ENCODE measurements at regions not wholly inside any gene's neighbourhood (a gene's known extent, or its start where the extent isn't known, plus 50 kb on each side); places are given as distances from the start of the nearest gene placed in this dataset.

- H3K4me1 Mint-ChIP-seq = no peaks in the 10 kb centered on the region
- DNase-seq = no peak
- no peaks in the 10 kb centered on the region for H3K27me3 Mint-ChIP-seq
- ChIA-PET POLR2A (no interaction called here), CTCF (no interaction called here)
- no peak overlapping the region for H3K4me3 Mint-ChIP-seq
- no peaks in the 10 kb centered on the region for H3K36me3 Mint-ChIP-seq (ENCODE audit: low read depth)
- H3K27ac Mint-ChIP-seq = no peak overlapping the region
- peaks cover 16% of the 10 kb centered on the region for H3K9me3 Mint-ChIP-seq
These were observed 182.9 kb upstream of the TCERG1L start for GRCh38 chr10:131494451-131494850.

GRCh38 chr10:131495224-131495623, 183.7 kb upstream of the TCERG1L start:
- no peak for DNase-seq
- Mint-ChIP-seq H3K9me3 (peaks cover 20% of the 10 kb centered on the region), H3K4me1 (no peaks in the 10 kb centered on the region), H3K36me3 (ENCODE audit: low read depth) (no peaks in the 10 kb centered on the region), H3K27ac (no peak overlapping the region), H3K27me3 (no peaks in the 10 kb centered on the region), H3K4me3 (no peak overlapping the region)
- ChIA-PET CTCF (no interaction called here), POLR2A (no interaction called here)

- Mint-ChIP-seq H3K9me3 (peaks cover 22% of the 10 kb centered on the region), H3K27ac (no peak overlapping the region), H3K36me3 (ENCODE audit: low read depth) (no peaks in the 10 kb centered on the region), H3K4me3 (no peak overlapping the region), H3K27me3 (no peaks in the 10 kb centered on the region), H3K4me1 (no peaks in the 10 kb centered on the region)
- CTCF ChIA-PET = no interaction called here
- DNase-seq = no peak
- POLR2A ChIA-PET = no interaction called here
These were observed 184.4 kb upstream of the TCERG1L start for GRCh38 chr10:131495892-131496291.

GRCh38 chr10:131496351-131497052, 185.0 kb upstream of the TCERG1L start:
- Mint-ChIP-seq H3K27ac (no peak overlapping the region), H3K4me3 (no peak overlapping the region), H3K36me3 (ENCODE audit: low read depth) (no peaks in the 10 kb centered on the region), H3K27me3 (no peaks in the 10 kb centered on the region), H3K9me3 (peaks cover 25% of the 10 kb centered on the region), H3K4me1 (no peaks in the 10 kb centered on the region)
- CTCF ChIA-PET = no interaction called here
- POLR2A ChIA-PET = no interaction called here
- DNase-seq = no peak

- Mint-ChIP-seq H3K4me1 (no peaks in the 10 kb centered on the region), H3K27ac (no peak overlapping the region), H3K9me3 (peaks cover 38% of the 10 kb centered on the region), H3K36me3 (ENCODE audit: low read depth) (no peaks in the 10 kb centered on the region), H3K27me3 (no peaks in the 10 kb centered on the region), H3K4me3 (no peak overlapping the region)
- POLR2A ChIA-PET = no interaction called here
- DNase-seq = no peak
- CTCF ChIA-PET = no interaction called here
These were observed 188.0 kb upstream of the TCERG1L start for GRCh38 chr10:131499566-131499965.

GRCh38 chr10:131500181-131500580, 188.7 kb upstream of the TCERG1L start:
- Mint-ChIP-seq H3K4me3 (no peak overlapping the region), H3K27ac (no peak overlapping the region), H3K27me3 (no peaks in the 10 kb centered on the region), H3K36me3 (ENCODE audit: low read depth) (no peaks in the 10 kb centered on the region), H3K4me1 (no peaks in the 10 kb centered on the region), H3K9me3 (peaks cover 36% of the 10 kb centered on the region)
- ChIA-PET POLR2A (no interaction called here), CTCF (no interaction called here)
- no peak for DNase-seq

- H3K4me3 Mint-ChIP-seq = no peak overlapping the region
- H3K36me3 Mint-ChIP-seq (ENCODE audit: low read depth) = no peaks in the 10 kb centered on the region
- POLR2A ChIA-PET = no interaction called here
- no peaks in the 10 kb centered on the region for H3K4me1 Mint-ChIP-seq
- peaks cover 36% of the 10 kb centered on the region for H3K9me3 Mint-ChIP-seq
- CTCF ChIA-PET = no interaction called here
- H3K27me3 Mint-ChIP-seq = no peaks in the 10 kb centered on the region
- H3K27ac Mint-ChIP-seq = no peak overlapping the region
- no peak for DNase-seq
These were observed 189.4 kb upstream of the TCERG1L start for GRCh38 chr10:131500892-131501291.

- ChIA-PET CTCF (no interaction called here), POLR2A (no interaction called here)
- no peaks in the 10 kb centered on the region for H3K4me1 Mint-ChIP-seq
- H3K36me3 Mint-ChIP-seq (ENCODE audit: low read depth) = no peaks in the 10 kb centered on the region
- peaks cover 30% of the 10 kb centered on the region for H3K9me3 Mint-ChIP-seq
- DNase-seq = no peak
- H3K4me3 Mint-ChIP-seq = no peak overlapping the region
- H3K27me3 Mint-ChIP-seq = no peaks in the 10 kb centered on the region
- H3K27ac Mint-ChIP-seq = no peak overlapping the region
These were observed 192.5 kb upstream of the TCERG1L start for GRCh38 chr10:131503992-131504391.

GRCh38 chr10:131511391-131511790, 199.9 kb upstream of the TCERG1L start:
- Mint-ChIP-seq H3K4me1 (no peaks in the 10 kb centered on the region), H3K27ac (no peak overlapping the region), H3K9me3 (peaks cover 5% of the 10 kb centered on the region), H3K4me3 (no peak overlapping the region), H3K36me3 (ENCODE audit: low read depth) (no peaks in the 10 kb centered on the region), H3K27me3 (no peaks in the 10 kb centered on the region)
- CTCF ChIA-PET = no interaction called here
- POLR2A ChIA-PET = no interaction called here
- no peak for DNase-seq

GRCh38 chr10:131512852-131513251, 201.3 kb upstream of the TCERG1L start:
- POLR2A ChIA-PET = no interaction called here
- CTCF ChIA-PET = no interaction called here
- Mint-ChIP-seq H3K4me3 (no peak overlapping the region), H3K27me3 (no peaks in the 10 kb centered on the region), H3K27ac (no peak overlapping the region), H3K4me1 (no peaks in the 10 kb centered on the region), H3K36me3 (ENCODE audit: low read depth) (no peaks in the 10 kb centered on the region), H3K9me3 (peaks cover 5% of the 10 kb centered on the region)
- no peak for DNase-seq

GRCh38 chr10:131513445-131513844, 201.9 kb upstream of the TCERG1L start:
- no peak overlapping the region for H3K27ac Mint-ChIP-seq
- no peak overlapping the region for H3K4me3 Mint-ChIP-seq
- no peak for DNase-seq
- ChIA-PET CTCF (no interaction called here), POLR2A (no interaction called here)
- H3K9me3 Mint-ChIP-seq = peaks cover 5% of the 10 kb centered on the region
- H3K27me3 Mint-ChIP-seq = no peaks in the 10 kb centered on the region
- H3K36me3 Mint-ChIP-seq (ENCODE audit: low read depth) = no peaks in the 10 kb centered on the region
- H3K4me1 Mint-ChIP-seq = no peaks in the 10 kb centered on the region

GRCh38 chr10:131513901-131514300, 202.4 kb upstream of the TCERG1L start:
- H3K36me3 Mint-ChIP-seq (ENCODE audit: low read depth) = no peaks in the 10 kb centered on the region
- ChIA-PET CTCF (no interaction called here), POLR2A (no interaction called here)
- H3K4me1 Mint-ChIP-seq = no peaks in the 10 kb centered on the region
- H3K9me3 Mint-ChIP-seq = peaks cover 5% of the 10 kb centered on the region
- DNase-seq = no peak
- H3K27ac Mint-ChIP-seq = no peak overlapping the region
- no peak overlapping the region for H3K4me3 Mint-ChIP-seq
- H3K27me3 Mint-ChIP-seq = no peaks in the 10 kb centered on the region

- ChIA-PET POLR2A (no interaction called here), CTCF (no interaction called here)
- Mint-ChIP-seq H3K27me3 (no peaks in the 10 kb centered on the region), H3K4me1 (no peaks in the 10 kb centered on the region), H3K36me3 (ENCODE audit: low read depth) (no peaks in the 10 kb centered on the region), H3K27ac (no peak overlapping the region), H3K4me3 (no peak overlapping the region), H3K9me3 (peaks cover 8% of the 10 kb centered on the region)
- DNase-seq = no peak
These were observed 202.9 kb upstream of the TCERG1L start for GRCh38 chr10:131514454-131514853.

- CTCF ChIA-PET = interaction anchor here (1.8 kb wide), 1 partner anchor 63 kb away, joined by 6 read pairs; no protein-coding TSS in a partner anchor
- Mint-ChIP-seq H3K4me1 (no peaks in the 10 kb centered on the region), H3K4me3 (no peak overlapping the region), H3K27ac (no peak overlapping the region), H3K36me3 (ENCODE audit: low read depth) (no peaks in the 10 kb centered on the region), H3K27me3 (no peaks in the 10 kb centered on the region), H3K9me3 (peaks cover 7% of the 10 kb centered on the region)
- POLR2A ChIA-PET = no interaction called here
- no peak for DNase-seq
These were observed 204.8 kb upstream of the TCERG1L start for GRCh38 chr10:131516285-131516684.

GRCh38 chr10:131517781-131518180, 206.3 kb upstream of the TCERG1L start:
- ChIA-PET CTCF (no interaction called here), POLR2A (no interaction called here)
- no peak for DNase-seq
- no peaks in the 10 kb centered on the region for H3K36me3 Mint-ChIP-seq (ENCODE audit: low read depth)
- peaks cover 7% of the 10 kb centered on the region for H3K9me3 Mint-ChIP-seq
- no peaks in the 10 kb centered on the region for H3K27me3 Mint-ChIP-seq
- no peaks in the 10 kb centered on the region for H3K4me1 Mint-ChIP-seq
- no peak overlapping the region for H3K4me3 Mint-ChIP-seq
- H3K27ac Mint-ChIP-seq = no peak overlapping the region
